Stimulated activated CD4-positive, alpha-beta T cell treated with anti-CD3 and anti-CD28 coated beads, Interleukin-4, amount 100 ng/mL, for 24 hours (primary cell): ENCODE measurements at regions not wholly inside any gene's neighbourhood (a gene's known extent, or its start where the extent isn't known, plus 50 kb on each side); places are given as distances from the start of the nearest gene placed in this dataset.

ENCODE experiments used
- DNase-seq: peaks from one replicate; pipeline ENCODE4 v3.0.0-alpha.2; 2020

DNA sequence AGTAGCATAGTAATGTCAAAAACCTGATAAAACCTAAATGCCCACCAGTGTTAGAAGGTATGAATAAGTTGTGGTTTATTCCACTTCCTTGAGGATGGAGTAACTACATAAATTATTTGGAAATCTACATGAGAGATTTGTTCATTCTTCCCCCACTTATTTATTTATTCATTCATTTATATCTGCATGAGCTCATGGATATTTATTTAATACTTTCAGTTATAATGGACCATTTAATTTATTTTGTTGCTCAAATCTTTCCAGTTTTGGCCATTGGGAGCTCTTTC, 223.8 kb upstream of the S1PR3 start:
- DNase-seq = no peak

DNA sequence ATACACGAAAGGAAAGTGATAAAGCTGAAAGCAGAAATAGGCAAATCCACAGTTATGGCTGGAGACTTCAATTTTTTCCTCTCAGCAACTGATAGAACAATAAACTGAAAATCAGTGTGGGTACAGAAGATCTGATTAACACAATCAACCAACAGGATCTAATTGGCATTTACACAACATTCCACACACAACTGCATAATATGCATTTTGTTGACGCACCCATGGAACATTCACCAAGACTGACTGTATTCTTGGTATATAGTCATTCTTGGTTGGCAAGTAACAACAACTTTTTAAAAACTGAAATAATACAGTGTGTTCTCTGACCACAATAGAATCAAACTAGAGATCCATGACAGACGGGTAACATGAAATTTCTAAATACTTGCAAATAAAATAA, 218.7 kb upstream of the S1PR3 start:
- DNase-seq = no peak

DNA sequence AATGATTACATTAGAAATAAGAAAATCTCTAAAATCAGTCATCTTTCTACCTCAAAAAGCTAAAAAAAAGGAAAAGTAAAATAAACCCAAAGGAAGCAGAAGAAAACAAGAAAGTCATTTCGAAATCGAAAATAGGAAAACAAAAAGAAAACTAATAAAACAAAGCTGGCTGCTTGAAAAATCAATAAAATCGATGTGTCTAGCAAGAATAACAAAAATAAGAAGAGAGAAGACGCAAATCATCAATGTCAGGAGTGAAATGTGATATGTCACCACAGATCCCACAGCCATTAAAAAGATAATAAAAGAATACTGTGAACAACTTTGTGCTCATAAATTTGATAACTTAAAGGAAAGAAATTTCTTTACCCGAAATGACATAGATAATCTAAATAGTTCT, 218.1 kb upstream of the S1PR3 start:
- DNase-seq = no peak

DNA sequence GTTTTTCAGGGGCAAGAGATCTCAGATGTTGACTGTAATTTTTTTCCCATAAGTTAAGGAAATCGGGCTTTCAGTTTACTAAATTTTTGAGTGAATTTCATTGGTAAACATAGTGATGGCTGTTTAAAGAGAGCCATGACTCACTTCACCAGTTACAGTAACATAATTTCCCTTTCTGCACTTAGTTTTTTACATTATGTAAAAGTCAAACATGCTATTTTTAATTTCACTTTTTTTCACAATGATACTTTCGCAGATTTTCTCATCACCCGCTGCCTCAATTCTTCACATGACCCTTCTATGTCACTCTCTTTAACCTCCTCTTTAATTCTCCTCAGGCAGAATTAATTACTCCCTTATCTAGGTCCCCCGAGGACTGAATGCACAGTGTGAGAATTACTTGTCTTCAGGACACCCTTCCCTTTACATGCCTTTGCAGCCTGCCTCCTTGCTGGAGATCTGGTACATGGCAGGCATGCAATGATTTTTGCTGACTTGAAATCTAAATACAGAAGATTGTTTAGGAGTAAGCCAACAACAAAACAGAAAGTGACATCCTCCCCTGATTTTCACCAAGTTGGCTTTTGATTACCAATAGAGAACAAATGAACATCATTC, 217.5 kb upstream of the S1PR3 start:
- DNase-seq = no peak

DNA sequence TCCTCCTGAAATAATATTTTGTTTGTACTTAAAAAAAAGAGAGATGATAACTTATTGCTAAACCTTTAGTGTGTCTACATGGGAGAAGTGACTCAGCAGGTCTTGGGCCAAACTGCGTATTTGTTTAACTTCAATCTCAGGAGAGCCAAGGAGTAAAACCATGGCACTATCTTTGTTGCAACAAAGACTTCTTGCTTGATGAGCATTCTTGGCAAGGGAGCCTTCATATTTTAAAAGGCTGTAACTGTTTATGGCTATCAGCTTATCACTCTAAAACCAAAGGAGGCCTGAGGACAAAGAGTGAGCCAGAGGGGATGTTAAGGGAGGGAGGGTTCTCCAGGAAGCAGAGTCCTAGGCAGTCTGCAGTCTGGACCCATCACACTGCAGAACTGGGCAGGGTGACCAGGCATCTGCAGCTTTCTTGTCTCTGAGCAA, 216.2 kb upstream of the S1PR3 start:
- DNase-seq = no peak

DNA sequence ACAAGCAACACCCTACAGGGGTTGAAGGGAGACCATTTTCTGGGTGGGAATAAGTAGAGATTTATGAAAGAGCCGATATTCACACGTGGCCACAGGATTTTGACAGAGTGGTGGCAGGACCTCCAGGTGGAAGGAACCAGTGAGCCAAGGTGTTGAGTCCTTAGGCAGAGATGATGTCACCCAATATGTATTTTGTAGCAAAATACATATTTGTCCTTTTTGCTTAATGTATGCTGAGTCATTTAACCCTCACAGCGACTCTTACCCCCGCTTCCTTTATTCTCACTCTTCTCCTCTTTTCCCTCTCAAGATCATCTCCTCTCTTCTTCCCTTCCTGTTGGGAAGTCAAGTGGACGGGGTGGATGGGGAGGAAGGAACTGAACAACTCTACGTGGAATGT, 215.7 kb upstream of the S1PR3 start:
- DNase-seq = no peak

DNA sequence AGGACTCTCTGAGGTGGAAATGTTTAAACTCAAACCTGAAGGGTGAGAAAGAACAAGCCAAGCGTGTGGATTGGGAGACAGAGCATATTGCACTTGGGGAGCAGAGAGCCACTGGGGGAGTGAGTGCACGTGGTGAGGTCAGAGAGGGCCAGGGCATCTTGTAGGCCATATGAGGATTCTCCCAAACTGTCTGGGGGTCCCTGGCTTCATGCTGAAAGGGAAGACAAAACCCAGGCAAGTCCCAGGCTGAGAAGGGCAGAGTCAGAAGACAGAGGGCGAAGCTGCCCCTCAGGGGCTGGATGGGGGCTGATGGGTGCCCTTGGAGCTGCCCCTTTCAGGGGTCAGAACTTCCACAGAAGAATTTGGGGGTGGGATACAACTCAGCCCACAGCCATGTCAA, 215.3 kb upstream of the S1PR3 start:
- no peak for DNase-seq

DNA sequence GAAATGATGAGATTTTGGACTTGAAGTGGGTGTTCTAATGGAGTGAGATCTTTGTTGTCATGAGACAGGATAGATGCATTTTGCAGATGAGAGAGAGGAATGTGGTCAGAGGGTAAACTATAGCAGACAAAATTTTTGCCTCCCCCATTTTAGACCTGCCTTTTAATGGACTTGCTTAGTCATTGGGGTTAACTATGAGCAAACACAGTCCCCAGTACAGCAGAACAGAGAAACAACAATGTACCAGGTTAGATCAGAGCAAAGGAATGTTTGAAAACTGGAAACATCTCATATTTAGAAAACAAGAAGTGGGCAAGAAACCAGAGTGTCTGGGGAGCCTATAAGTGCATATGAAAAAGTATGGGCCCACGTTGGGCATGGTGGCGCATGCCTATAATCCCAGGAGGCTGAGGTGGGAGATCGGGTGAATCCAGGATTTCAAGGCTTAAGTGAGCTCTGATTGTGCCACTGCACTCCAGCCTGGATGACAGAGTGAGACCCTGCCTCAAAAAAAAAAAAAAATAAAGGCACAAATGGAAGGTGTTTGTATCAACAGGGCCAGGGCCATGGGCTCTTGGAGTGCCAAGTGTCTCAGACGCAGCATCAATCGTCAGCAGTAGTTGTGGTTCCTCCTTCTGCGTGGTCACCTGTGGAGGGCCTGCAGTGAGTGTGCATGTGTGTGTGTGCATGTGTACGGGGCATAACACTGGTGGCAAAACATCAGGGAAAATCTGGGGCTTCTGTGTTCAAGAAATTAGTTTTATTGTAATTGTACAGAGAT, 214.4 kb upstream of the S1PR3 start:
- DNase-seq = no peak

DNA sequence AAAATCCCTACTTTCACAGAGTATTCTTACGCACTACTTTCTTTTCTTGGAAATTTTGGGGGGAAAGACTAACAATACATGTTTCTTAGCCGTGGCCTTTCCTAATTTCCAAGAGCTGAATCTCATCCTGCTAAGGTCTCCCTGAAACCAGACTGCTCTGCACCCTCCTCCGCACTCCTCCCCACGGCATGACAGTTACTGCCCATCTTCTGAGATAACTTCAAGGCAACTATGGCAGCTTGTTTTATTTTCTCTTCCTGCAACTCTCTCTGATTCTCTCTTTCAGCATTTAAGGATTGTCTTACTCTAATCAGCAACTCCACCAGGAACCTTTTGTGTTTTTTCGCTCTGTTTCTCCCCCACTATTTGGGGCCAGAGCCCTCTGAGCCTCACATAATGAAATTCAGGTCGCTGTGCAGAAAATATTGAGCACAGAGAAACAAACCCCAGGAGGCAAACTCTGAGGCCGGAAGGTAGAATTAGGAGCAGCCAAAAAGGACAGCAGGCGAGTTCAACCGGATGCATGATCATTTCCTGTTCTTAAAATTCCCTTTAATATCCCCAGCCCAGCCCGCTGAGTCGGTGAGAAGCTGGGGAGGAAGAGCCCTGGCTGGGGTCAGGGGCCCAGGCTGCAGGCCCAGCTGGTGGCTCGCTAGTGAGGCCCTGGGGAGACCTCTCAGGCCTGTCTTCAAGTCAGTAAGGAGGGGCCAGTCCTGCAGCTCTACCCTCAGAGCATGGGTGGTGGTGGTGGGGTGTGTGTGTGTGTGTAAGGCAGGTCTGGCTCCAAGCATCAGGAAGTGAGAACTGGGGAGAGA, 213.6 kb upstream of the S1PR3 start:
- no peak for DNase-seq

DNA sequence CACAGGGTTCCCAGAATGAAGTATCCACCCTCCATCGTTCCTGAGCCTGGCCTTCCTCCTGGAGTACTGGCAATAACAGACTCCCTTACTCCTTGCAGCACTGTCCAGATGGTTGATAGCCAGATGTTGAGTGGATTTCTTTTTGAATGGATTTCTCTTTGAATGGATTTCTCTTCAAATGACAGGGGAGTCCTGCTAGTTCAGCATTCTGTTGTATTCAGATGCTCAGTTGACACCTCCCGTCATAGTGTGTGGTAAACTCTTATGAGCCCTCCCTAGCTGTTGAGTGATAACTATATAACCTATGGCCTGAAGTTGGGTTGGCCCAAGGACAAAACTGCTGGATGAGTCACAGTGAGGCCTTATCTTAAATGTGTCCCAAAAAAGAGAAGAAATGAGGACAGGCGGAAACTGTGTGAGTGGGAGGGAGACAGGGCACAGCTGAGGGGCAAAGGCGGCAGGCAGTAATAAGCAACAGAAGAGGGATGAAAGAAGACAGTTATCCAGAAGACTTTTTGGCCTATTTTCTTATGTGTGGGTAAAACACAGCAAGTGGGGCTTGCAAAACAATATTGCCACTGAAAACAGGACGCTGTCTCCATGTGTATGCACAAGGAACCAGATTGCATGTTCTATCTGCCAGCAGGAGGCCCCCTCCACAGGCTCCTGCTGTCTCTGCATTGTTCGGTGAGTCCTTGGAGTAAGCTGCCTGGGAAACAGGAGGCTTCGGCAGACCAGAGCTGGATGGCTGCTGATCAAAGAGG, 209.5 kb upstream of the S1PR3 start:
- no peak for DNase-seq

DNA sequence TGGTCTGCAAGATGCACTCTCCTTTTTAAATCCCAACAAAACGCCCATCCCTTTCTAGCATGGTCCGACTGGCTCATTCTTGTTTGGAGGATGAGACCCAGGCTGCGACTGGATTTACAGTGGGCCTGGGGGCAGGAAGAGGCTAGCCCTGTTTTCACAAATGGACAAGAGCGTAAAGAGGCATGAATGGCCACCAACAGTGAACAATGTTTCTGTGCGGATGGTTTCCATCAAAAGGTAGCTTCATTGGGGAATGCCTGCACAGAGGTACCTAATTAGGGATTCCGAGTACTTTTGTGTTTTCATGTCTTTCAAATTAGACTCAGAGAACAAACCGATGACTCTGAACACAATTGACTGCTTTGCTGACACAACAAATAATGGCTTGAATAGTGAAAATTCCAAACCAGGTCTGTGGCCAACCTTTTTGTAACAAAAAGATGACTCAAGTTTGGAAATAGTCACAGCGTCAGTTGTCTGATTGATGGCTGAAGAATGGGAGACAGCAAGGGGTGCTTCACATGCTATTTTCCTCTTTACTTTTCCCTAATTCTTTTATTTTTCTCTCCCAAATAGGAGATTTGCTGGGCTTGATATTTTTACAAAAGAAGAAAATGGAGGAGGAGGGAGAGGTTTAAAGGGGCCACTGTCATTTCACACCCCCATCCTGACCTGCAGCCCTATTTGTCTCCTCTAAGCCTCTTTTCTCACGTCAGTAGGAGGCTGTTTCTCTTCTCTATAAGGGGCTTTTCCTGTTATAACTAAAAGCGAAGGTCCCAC, 208.1 kb upstream of the S1PR3 start:
- no peak for DNase-seq

DNA sequence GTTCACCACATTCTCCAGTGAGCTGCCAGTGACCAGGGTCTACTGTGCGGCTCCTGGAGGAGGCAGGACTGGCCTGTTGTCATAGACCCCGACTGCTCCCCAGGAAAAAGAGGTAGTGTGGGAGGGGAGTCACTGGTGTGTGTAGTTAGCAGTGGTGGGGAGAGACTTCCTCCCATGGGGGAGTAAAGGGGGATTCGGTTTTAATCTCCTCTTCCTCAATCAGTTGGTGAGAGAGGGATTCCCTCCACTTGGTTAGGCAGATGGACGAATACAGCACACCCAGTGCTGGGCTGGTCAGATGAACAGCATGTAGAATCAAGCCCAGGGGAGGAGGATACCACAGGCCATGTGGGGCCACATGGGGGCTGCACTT, 207.6 kb upstream of the S1PR3 start:
- DNase-seq = no peak

DNA sequence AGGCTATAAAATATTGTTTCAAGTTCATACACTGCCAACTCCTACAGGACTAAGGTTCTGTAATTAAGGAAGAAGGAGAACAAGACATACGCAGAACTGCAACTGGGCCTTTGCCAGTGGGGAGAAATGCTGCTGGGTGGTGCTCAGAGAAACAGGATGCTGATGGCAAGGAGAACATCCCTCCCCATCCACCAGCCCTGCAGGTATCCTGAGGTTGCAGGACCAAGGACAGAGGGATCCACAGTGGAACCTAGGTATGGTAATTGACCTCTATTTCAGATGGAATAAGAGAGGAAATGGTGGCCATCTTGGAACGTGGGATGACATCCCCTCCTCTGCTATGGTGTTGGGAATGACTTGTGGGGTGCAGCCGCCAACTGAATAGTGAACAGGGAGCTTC, 206.3 kb upstream of the S1PR3 start:
- DNase-seq = no peak

DNA sequence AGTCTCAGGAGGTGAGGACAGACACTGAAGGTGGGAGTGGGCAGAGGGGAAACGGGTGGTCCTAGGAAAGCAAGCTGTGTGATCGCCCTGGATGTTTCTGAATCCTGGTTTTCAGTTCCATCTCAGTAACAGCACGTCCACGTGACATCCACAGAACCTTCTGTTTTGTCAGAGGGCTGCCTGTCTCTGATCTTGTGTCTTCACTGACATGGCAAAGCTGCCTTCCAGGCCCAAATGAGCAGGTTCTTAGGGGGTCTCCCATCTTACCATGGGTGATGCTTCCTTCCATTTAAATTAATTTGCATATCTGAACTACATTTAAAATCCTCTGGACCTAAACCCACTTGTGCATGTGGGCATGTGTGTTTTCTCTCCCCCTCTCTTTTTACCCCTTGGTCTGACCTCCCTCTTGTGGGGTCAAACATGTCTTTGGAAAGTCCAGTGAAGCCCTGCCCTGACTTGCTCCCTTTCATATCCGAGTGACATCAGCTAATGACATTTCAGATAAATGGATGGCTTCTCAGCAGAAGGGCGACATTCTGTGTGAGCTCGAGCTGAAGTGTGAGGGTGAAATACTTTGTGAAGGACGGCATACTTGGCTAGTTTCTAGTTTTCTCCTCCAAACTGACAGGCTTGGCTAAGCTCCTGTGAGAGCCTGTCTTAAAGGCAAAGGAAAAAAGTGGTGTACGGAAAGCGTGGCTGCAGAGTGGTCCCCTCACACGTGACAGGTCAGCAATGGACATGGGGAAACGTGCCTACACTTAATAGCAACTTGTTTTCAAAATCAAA, 204.8 kb upstream of the S1PR3 start:
- DNase-seq = no peak

DNA sequence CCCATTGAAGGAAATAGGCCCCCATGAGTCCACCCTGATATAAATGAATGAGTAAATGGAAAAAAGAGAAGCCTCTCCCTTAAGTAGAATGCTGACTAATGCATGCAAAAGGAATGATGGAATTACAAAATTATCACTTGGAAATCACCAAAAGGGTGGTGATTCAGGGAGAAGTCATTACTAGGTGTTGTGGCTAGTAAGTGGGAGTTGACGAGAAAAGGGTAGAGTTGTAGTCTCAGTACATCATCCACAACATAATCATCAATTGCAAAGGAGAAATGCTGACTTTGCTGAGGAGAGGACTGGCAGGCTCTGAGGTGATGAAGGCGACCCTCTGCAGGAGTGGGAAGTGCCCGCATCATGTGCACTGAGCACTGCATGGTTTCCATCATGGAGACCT, 201.5 kb upstream of the S1PR3 start:
- no peak for DNase-seq

DNA sequence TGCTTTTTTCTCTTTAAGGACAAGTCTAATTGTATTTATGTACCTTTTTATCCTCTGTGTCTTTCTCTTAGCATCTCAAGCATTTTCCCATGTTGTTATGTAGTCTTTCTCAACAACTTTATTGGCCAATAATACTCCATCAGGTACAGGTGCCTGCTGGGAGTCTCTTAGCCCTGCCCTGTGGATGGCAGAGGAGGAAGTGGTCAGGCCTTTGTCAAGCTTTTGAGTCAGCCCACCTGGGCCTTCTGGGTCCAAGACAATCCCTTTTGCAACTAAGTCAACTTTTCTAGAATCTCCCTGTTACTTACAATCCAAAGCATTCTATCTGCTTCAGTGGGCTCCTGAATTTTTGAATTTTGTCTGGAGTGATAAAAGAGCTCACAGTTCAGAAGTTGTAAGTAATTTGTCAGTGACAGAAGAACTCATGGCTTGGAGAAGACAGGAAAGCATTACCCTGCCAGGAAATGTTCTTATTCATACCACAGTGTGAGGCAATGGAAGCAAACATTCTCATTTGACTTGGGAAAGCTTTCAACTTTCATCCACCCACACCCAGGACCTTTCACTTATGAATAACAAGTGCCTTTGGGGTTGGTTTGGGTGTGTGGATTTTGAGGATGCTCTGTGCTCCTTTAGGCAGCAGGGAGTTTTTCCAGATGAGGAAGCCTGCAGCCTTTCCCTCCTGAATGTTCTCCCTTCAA, 200.0 kb upstream of the S1PR3 start:
- no peak for DNase-seq

DNA sequence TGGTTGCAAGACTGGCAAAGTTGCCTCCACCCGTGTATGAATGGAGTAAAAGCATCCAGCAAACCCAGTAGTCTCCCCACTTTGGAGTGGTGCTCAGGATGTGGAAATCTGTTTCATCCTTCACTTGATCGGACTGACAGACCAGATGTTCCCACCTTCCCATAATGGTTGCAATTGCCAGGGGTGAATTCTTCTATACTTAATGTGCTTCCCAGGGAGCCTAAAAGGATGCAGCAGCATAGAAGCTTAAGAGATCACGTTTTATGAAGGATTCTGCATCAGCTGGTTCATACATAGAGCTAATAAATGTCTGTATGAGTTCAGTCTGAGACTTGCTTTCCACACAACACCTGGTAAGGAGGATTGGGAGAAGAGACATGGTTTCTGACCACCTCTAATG, 198.8 kb upstream of the S1PR3 start:
- DNase-seq = no peak

DNA sequence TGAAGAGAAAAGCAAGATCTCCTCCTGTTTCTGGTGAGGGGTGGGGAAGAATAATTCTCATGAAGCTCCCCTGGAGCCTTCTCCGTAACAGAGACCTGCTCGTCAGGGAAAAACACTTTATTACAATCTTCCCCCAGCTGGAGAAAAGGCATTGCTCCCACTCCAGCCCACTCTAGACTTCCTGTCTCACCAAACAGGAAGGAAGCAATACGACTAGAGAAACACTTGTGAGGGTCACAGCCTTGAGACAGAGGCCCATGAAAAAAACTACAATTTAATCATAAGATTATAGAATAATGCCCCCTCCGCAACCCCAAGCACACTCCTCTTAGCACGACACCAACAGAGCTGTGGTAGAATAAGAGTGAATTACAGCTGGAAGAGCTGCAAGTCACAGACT, 197.2 kb upstream of the S1PR3 start:
- DNase-seq = no peak

DNA sequence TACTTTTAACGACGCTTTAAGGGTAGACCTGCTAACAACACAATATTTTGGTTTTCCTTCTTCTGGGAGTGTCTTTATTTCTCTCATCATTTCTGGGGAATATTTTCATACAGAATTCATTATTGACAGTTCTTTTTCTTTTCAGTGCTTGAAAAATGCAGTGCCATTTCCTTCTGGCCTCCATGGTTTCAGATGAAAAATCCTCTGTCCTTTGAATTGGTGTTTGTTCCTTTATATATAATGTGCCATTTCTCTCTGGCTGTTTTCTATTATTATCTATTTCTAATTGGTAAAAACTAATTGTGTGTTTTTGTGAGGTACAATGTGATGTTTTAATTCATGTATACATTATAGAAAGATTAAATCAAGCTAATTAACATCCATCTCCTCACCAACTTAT, 194.3 kb upstream of the S1PR3 start:
- no peak for DNase-seq

DNA sequence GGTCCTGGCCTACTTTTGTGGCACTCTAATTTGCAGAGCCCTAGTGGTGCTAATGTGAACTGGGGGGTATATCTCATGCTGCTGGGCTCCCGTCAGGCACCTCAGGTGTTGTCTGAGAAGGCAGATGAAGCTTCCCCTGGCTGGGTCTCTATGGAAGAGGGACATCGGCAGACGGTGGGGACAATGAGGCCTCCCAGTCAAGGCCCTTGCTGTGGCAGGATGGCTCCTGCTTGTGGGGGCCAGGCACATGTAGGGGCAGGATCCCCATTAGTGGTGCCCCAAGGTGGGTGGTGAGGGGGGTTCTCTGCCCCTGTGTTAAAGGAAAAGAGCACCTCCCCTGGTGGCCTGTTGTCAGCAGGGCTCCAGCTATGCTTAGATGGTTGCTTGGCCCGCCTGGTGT, 192.8 kb upstream of the S1PR3 start:
- DNase-seq = no peak
